ENCODE measurements at regions not wholly inside any gene's neighbourhood (a gene's known extent, or its start where the extent isn't known, plus 50 kb on each side); places are given as distances from the start of the nearest gene placed in this dataset.

DNA sequence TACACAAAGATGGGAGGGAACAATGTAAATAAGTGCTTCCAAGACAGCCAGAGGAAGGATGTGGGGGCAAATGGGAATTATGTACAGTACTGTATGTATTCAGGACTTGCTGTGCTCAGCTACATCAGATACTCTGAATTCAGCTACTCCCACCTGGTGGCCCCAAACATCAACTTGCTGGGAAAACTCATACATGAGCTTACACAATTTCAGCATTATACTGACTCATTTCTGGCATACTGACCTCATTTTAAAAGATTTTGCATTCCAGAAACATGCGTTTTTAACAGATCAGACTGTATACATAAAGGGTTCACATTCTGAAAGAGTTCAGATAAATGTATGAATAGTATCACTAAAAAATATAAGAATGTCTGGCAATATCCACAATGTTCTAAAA lies 59.7 kb downstream of the GPX5 start:
- no peak for TF ChIP-seq EZH2phosphoT487 (conservative IDR thresholded peaks at IDR 0.05; ENCODE audit: low read length)
- TF ChIP-seq, protein P1, sequence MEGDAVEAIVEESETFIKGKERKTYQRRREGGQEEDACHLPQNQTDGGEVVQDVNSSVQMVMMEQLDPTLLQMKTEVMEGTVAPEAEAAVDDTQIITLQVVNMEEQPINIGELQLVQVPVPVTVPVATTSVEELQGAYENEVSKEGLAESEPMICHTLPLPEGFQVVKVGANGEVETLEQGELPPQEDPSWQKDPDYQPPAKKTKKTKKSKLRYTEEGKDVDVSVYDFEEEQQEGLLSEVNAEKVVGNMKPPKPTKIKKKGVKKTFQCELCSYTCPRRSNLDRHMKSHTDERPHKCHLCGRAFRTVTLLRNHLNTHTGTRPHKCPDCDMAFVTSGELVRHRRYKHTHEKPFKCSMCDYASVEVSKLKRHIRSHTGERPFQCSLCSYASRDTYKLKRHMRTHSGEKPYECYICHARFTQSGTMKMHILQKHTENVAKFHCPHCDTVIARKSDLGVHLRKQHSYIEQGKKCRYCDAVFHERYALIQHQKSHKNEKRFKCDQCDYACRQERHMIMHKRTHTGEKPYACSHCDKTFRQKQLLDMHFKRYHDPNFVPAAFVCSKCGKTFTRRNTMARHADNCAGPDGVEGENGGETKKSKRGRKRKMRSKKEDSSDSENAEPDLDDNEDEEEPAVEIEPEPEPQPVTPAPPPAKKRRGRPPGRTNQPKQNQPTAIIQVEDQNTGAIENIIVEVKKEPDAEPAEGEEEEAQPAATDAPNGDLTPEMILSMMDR (IDR thresholded peaks at IDR 0.05; ENCODE audit: insufficient read depth, low read length, poor library complexity, severe bottlenecking), result no peak
- Histone ChIP-seq H3K9ac (ENCODE audit: low read length) (no peak overlapping the region), H3K4me3 (ENCODE audit: insufficient read depth, low read length, poor library complexity, severe bottlenecking) (no peak overlapping the region), H3K27ac (ENCODE audit: low read depth, low read length) (no peak overlapping the region), H3F3A (ENCODE audit: insufficient read depth) (no peaks in the 10 kb centered on the region), H3K9me3 (ENCODE audit: insufficient read depth, low read length) (no peaks in the 10 kb centered on the region), H3K4me2 (ENCODE audit: low read depth, low read length, poor library complexity, severe bottlenecking) (no peak overlapping the region), H3K36me3 (ENCODE audit: low read length) (no peaks in the 10 kb centered on the region), H4K20me1 (ENCODE audit: low read depth, low read length) (no peaks in the 10 kb centered on the region), H3K27me3 (ENCODE audit: low read length) (no peaks in the 10 kb centered on the region), H3K9me2 (replicated peaks; ENCODE audit: insufficient read depth, low read length) (no peaks in the 10 kb centered on the region), H3K79me2 (ENCODE audit: insufficient read depth, low read length) (no peaks in the 10 kb centered on the region), H2AFZ (ENCODE audit: low read depth, low read length, severe bottlenecking) (no peak overlapping the region)

DNA sequence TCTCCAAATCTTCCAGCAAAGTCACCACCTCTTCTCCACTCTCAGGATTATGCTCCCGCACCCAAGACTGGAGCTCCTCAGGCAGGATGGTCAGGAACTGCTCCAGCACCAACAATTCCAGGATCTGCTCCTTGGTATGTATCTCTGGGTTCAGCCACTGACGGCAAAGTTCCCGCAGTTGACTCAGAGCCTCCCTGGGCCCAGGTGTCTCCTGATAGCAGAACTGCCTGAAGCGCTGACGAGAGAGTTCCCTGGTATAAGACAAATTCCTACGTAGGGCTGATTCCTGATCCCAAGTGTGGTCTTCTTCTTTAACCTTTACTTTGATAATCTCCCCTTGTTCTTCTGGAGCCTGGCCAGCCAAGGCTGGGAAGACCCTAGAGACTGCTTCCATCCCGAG lies 60.6 kb downstream of the GPX5 start:
- H3K4me3 ChIP-seq (ENCODE audit: insufficient read depth, low read length, poor library complexity, severe bottlenecking), result no peak overlapping the region
- no peaks in the 10 kb centered on the region for H3K27me3 ChIP-seq (ENCODE audit: low read length)
- H2AFZ ChIP-seq (ENCODE audit: low read depth, low read length, severe bottlenecking), result no peak overlapping the region
- no peaks in the 10 kb centered on the region for H4K20me1 ChIP-seq (ENCODE audit: low read depth, low read length)
- no peaks in the 10 kb centered on the region for H3K79me2 ChIP-seq (ENCODE audit: insufficient read depth, low read length)
- H3K27ac ChIP-seq (ENCODE audit: low read depth, low read length), result no peak overlapping the region
- no peaks in the 10 kb centered on the region for H3F3A ChIP-seq (ENCODE audit: insufficient read depth)
- no peak overlapping the region for H3K9ac ChIP-seq (ENCODE audit: low read length)
- no peaks in the 10 kb centered on the region for H3K36me3 ChIP-seq (ENCODE audit: low read length)
- no peaks in the 10 kb centered on the region for H3K9me3 ChIP-seq (ENCODE audit: insufficient read depth, low read length)
- no peak overlapping the region for H3K4me2 ChIP-seq (ENCODE audit: low read depth, low read length, poor library complexity, severe bottlenecking)
- no peaks in the 10 kb centered on the region for H3K9me2 ChIP-seq (replicated peaks; ENCODE audit: insufficient read depth, low read length)
- TF ChIP-seq, protein P1 (IDR thresholded peaks at IDR 0.05; ENCODE audit: insufficient read depth, low read length, poor library complexity, severe bottlenecking), result no peak
- TF ChIP-seq EZH2phosphoT487 (conservative IDR thresholded peaks at IDR 0.05; ENCODE audit: low read length), result no peak

DNA sequence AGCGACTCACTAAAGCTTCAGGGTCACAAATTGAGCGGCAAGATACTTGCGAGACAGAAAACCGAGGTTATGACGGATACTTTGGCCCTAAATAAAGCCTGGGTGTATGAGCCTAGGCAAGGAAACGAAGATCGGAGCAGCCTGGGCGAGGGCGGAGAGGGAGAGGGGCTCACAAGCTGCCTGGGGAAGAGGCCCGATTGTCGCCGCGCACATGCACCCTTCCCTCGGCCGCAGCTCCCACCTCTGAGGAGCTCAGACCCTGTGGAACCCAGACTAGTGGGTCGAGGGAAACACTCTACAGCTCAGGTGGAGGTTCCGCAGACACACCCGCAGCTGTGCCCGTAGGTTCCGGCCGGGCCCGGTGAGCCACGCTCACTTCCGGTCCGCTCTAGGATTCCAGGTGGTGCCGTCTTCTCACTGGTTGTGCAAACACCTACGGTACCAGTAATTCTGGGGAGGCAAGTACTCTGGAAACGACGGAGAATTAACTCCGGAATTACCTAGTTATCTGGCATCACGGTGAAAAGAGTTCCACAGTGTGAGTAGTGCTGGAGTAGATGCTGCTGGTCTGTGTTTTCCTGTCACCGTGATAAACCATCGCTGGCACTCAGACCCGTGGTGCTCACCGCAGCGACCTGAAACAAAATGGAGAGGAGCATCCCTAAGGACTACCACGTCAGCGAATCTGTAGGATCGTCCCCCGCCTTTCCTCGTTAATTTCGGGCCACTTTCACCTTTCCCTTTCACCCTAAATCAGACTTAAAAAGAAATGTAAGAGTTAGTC lies 61.5 kb downstream of the GPX5 start:
- H3K4me3 ChIP-seq (ENCODE audit: insufficient read depth, low read length, poor library complexity, severe bottlenecking), result no peak overlapping the region
- H3K27ac ChIP-seq (ENCODE audit: low read depth, low read length), result no peak overlapping the region

More for the DNA sequence above, 61.5 kb downstream of the GPX5 start:
- no peak overlapping the region for H3K4me2 ChIP-seq (ENCODE audit: low read depth, low read length, poor library complexity, severe bottlenecking)
- no peaks in the 10 kb centered on the region for H3K9me3 ChIP-seq (ENCODE audit: insufficient read depth, low read length)
- TF ChIP-seq, protein P1 (IDR thresholded peaks at IDR 0.05; ENCODE audit: insufficient read depth, low read length, poor library complexity, severe bottlenecking), result no peak
- TF ChIP-seq EZH2phosphoT487 (conservative IDR thresholded peaks at IDR 0.05; ENCODE audit: low read length), result no peak
- H3K79me2 ChIP-seq (ENCODE audit: insufficient read depth, low read length), result no peaks in the 10 kb centered on the region
- no peaks in the 10 kb centered on the region for H3K27me3 ChIP-seq (ENCODE audit: low read length)
- no peaks in the 10 kb centered on the region for H3K9me2 ChIP-seq (replicated peaks; ENCODE audit: insufficient read depth, low read length)
- H2AFZ ChIP-seq (ENCODE audit: low read depth, low read length, severe bottlenecking), result no peak overlapping the region
- H3K36me3 ChIP-seq (ENCODE audit: low read length), result no peaks in the 10 kb centered on the region
- no peaks in the 10 kb centered on the region for H4K20me1 ChIP-seq (ENCODE audit: low read depth, low read length)
- no peaks in the 10 kb centered on the region for H3F3A ChIP-seq (ENCODE audit: insufficient read depth)
- no peak overlapping the region for H3K9ac ChIP-seq (ENCODE audit: low read length)
